GM10248 (cell line): ENCODE measurements at regions not wholly inside any gene's neighbourhood (a gene's known extent, or its start where the extent isn't known, plus 50 kb on each side); places are given as distances from the start of the nearest gene placed in this dataset.

Experiments
- CTCF ChIA-PET: fragments of 300-600 bp; sonication (Branson Sonifier 250); formaldehyde crosslinking; extraction: SDS; loops from one replicate; lab custom pipeline; 2021; ENCODE audit warnings: antibody characterized with exemption; lab: Yijun Ruan, JAX
- POLR2A ChIA-PET: fragments of 350-650 bp; sonication (Branson Sonifier 250); formaldehyde crosslinking; extraction: SDS; loops from one replicate; lab custom pipeline; 2020; ENCODE audit warnings: antibody characterized with exemption; lab: Yijun Ruan, JAX
- DNase-seq: peaks from one replicate; pipeline ENCODE4 v3.0.0; 2012; ENCODE audit errors: extremely low spot score
- CTCF ChIP-seq: IDR thresholded peaks from 2 replicates; pipeline ENCODE4 v1.5.1; 2012; ENCODE audit warnings: mild to moderate bottlenecking, low read depth; ENCODE audit errors: extremely low read depth, missing control alignments, control extremely low read depth

- DNase-seq = no peak
- ChIA-PET POLR2A (no interaction called here), CTCF (interaction anchor here (4.6 kb wide), 1 partner anchor 11 kb away, joined by 17 read pairs; no protein-coding TSS in a partner anchor)
- TF ChIP-seq CTCF = no peak
Observed at GRCh38 chr9:7545371-7546165, 254.0 kb downstream of the DMAC1 start.

- ChIA-PET POLR2A (no interaction called here), CTCF (interaction anchor here (2.4 to 4.6 kb wide), 2 partner anchors 8 to 27 kb away, joined by 10 to 17 read pairs; no protein-coding TSS in a partner anchor)
- TF ChIP-seq CTCF = no peak
- no peak for DNase-seq
Observed at GRCh38 chr9:7542693-7543092, 256.9 kb downstream of the DMAC1 start.

GRCh38 chr9:7542126-7542525 lies 257.5 kb downstream of the DMAC1 start:
- CTCF ChIA-PET = interaction anchor here (2.4 kb wide), 1 partner anchor 28 kb away, joined by 10 read pairs; no protein-coding TSS in a partner anchor
- TF ChIP-seq CTCF = no peak
- POLR2A ChIA-PET = no interaction called here
- no peak for DNase-seq

DNA sequence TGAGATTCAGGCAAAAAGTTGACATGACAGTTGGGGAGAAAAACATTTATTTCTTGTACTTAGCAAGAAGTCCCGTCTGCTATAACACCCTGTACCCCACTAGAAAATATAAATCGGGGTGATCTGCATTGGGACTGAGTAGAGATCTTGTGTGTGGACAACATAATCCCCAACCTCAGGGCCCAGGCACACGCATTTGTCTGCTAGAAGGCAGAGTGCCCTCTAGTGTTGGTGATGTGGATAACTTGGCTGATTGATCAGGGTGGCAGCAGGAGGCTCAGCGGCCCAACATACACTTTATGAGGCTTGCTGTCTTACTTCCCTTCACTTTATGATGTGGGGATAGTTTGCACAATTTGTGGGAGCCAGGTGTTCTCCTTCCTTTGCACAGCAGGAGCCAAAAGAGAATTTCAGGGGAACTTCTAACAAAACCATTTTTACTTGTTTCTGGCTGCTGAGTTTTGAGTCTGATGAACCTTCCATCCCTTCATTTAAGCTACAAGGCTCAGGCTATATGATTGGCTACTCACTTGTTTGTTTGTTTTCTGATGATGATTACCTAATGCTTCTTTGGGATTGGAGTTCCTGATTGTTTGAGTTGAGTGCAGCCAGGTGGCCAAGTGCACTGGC lies 263.2 kb downstream of the DMAC1 start:
- peak; percentile 86 for TF ChIP-seq CTCF
- DNase-seq = peak; percentile 38
- POLR2A ChIA-PET = no interaction called here
- CTCF ChIA-PET = interaction anchor here (0.8 to 1.0 kb wide), 3 partner anchors 17 to 710 kb away, joined by 4 to 8 read pairs (median 5); no protein-coding TSS in a partner anchor

- TF ChIP-seq CTCF = no peak
- DNase-seq = no peak
- ChIA-PET CTCF (interaction anchor here (0.9 to 2.4 kb wide), 9 partner anchors 10 to 707 kb away, joined by 3 to 17 read pairs (median 4); no protein-coding TSS in a partner anchor), POLR2A (no interaction called here)
Observed at GRCh38 chr9:7534211-7534935, 265.2 kb downstream of the DMAC1 start.
